Suppressor macrophage treated with lipopolysaccharide for 1 hour (primary cell): ENCODE measurements at regions not wholly inside any gene's neighbourhood (a gene's known extent, or its start where the extent isn't known, plus 50 kb on each side); places are given as distances from the start of the nearest gene placed in this dataset.
A peak's percentile ranks its signal among the peaks of the same experiment; 100 is the strongest.

Source experiments
- DNase-seq, 3 donors: peaks; one replicate each; pipeline ENCODE4 v3.0.0-alpha.2; 2020 to 2022

DNA sequence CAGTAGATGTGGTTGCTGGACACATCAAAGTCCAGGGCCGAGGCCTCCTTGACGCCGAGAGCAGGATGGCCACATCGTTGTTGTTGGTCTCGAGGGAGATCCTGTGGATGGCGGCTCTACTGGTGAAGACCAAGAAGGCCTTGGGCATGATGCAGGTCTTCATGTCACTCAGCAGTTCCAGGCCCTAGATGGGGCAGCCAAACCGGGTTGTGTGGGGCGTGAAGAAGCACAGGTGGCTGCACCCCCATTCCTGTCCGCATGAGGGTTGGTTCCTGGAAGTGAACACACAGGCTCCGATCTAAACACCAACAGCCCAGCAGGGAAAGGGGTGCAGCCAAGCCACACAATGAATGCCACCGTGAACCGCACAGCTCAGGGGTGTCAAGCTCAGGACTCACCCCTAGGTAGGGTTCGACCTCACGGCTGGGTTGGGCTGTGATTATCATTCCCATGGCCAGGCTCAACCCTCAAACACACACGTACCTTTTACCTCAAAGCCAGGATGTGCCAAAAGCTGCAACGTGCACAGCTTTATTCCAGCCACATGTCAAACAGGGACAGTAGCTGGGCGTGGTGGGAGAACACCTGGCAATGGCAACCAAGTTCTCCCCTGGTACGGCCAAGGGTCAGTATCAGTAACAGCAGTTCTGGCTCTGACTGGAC is 132.3 kb downstream of the CRYBB2 start:
- DNase-seq, result no peak

DNA sequence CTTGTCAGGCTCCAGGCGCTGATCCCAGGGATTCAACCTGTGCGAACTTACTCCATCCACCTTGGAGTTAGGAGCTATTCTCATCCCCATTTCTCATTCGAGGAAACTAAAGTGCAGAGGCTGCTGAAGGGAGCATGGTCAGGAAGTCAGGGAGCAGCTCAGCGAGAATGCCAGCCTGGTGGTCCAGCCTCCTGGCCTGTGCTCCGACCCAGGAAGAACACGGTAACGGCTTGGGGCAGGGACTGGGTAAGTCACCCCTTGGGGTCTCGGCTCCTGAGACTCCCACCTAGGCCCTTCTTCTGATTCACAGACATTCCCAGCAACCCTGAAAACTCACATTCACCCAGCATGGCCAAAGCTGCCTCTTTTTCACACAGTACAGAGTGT is 132.8 kb downstream of the CRYBB2 start:
- DNase-seq, result no peak

DNA sequence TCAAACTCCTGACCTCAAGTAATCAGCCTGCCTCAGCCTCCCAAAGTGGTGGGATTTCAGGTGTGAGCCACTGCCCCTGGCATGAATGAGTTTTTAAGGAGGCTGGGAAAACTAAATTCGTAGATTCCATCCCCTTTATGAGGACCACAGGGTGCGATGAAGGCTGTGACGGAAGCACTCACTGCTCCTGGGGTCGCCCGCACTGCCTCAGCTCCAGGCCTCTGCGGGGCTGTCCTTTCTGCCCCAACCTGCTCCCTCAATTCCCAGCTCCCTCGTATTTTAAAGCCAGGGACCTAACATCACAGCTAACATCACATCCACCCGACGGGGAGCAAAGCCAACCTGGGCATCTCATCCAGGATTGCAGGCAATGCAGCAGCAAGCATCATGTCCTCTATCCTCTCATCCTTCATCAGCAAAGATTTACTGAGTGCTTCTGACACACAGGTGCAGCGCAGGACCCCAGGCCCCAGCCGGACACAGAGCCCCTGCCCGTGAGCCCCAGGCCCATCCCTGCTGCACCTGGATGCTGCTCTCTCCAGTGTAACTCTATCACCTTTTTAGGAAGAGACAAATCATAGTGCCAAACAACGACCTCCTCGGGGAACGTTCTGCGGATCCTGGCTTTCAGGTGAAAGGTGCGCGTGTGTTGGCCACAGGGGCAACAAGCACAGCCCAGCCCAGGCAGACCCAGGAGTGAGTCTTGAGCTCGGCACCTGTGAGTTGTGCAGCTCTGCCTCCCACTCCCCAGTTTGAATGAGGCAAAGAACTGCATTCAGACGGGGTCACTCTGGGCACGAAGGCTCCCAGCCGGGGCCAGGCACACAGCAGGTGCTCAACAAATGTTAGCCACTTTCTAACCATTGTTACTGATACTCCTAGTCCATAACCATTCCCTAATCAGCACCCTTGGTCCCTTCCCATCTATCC is 134.3 kb downstream of the CRYBB2 start:
- no peak for DNase-seq

DNA sequence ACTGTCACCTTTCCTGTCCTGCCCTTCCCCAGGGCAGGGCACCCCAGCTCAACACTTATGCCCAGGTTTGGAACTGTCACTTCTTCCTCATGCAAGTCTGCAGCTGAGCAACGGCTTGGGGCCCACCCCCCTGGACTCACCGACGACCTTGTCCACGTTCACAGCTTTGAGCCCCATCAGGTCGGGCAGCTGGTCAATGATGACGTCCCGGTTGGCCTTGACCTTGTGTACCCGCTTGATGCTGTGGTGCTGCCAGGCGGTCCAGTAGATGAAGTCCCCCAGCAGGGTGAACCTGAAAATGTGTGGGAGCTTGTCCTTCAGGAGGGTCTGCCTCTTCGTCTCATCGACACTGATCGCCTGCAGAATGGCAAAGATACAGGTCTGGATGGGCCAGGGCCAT is 135.0 kb downstream of the CRYBB2 start:
- DNase-seq, result no peak

DNA sequence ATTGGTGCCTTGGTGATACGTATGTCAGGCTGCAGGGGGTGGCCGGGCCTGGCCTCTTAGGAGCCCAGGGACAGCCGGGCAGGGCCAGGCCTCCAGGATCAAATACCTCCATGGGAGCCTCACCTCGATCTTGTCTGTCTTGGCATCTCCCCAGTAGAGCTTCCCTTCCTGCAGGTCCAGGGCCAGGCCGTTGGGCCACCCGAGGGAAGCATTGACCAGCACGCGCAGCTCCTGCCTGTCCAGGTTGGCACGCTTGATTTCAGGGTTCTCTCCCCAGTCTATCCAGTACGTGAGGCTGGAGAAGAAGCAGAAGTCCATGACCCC is 137.7 kb downstream of the CRYBB2 start:
- DNase-seq, result no peak

DNA sequence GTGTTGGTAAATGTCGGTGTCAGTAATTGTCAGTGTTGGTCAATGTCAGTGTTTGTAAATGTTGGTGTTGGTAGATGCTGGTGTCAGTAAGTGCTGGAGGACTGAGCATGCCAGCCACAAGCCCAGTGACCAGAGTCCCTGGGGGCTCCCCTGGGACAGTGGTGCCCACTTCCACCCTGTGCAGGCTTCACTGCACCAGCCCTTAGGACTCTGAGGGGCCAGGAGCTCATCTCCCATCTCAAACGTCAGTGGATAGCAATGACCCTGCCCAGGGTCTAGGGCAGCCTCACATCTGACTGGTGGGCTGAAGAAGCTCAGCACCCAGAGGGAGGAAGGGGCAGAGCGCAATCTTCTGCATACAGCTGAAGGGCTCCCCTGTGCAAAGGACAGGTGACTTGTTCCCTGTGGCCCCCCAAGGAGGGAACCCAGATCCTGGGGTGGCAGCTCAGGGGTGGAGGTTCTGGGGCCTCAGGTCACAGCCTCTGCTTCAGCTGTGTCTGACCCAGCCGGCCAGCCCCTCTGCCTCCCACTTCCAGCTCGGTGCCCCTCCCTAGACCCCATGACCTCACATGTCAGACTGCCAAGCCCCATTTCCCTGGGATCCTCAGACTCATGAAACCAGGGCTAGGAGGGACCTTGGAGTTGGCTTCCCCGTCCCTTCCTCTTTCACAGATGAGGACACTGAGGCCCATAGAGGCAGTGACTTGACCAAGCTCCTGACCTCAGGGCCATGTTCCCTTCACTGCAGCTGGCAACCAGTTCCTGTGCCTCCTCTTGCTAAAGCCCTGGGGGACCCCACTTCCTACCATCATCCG is 138.4 kb downstream of the CRYBB2 start:
- DNase-seq, result no peak

DNA sequence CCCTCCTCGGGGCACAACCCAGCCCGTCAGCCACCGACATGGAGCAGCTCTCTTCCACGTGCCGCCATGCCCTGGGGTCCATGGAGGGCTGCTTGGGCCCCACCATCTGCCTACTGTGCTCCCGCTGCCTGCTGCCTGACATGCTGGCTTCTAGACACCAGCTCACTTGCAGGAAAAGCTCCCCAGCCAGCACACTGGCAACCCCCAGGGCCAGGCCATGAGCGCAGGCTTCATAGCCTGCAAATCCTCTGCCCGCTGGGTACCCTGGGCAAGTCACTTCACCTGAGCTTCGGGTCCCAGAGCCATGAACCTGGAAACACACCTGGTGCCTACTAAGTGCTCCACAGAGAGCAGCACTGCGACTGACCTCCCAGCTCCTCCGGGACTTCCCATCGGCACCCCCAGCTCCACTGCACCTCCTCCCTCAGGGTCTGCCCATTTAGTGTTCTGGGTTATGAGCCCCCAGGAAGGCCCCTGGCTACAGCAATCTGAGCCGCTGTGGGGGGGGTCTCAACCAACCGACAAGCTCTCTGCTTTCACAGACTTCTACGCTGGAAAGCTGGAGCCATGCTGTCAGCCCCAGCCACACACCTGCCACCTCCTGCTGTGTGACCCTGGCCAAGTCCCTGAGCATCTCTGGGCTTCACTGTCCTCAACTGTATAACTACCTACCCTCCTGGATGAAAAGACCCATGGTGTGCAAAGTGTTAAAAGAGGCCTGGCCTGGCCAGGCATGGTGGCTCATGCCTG is 139.2 kb downstream of the CRYBB2 start:
- DNase-seq, result no peak

DNA sequence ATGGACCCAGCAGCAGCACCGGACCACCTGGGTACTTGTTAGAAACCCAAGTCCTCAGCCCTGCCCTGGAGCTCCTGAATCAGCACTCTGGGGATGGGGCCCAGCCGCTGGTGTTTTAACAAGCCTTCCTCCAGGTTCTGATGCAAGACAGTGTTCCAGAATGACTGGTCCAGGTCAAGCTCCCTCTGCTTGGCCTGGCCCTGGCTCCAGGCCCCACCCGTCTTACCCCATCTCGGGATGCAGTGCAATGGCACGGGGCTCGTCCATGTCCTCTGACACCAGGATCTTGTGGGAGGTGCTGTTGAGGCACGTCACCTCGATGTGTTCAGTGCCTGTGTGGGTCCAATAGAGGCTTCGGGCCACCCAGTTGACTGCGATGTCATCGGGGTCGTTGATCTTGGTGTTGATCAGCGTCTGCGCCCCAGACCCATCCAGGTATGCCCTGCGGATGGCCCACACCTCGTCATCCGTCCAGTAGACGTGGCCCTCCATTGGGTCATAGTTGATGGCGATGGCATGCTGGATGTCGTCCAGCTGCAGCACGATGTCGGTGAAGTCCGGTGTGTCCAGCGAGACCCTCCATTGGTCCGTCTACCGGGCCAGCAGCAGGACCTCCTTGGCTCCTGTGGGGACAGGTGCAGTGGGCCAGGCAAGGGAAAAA is 140.3 kb downstream of the CRYBB2 start:
- no peak for DNase-seq

DNA sequence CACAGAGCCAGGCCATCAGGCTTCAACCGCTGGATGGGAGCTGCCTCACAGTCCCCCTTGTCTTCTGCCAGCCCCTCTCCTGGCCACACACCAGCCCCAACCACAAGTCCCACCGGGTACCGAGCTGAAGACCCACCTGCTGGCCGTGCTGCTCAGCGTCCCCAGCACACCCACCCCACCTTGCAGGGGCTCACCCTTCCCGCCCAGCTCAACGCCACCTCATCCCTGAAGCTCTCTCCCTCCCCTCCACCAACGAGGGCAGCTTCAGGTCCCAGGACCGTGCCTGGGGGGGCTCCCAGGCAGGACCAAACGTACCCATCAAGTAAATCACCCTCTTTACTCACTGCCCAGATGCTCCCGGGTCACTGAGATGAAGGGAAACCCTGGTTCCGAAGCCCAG is 141.0 kb downstream of the CRYBB2 start:
- no peak for DNase-seq

DNA sequence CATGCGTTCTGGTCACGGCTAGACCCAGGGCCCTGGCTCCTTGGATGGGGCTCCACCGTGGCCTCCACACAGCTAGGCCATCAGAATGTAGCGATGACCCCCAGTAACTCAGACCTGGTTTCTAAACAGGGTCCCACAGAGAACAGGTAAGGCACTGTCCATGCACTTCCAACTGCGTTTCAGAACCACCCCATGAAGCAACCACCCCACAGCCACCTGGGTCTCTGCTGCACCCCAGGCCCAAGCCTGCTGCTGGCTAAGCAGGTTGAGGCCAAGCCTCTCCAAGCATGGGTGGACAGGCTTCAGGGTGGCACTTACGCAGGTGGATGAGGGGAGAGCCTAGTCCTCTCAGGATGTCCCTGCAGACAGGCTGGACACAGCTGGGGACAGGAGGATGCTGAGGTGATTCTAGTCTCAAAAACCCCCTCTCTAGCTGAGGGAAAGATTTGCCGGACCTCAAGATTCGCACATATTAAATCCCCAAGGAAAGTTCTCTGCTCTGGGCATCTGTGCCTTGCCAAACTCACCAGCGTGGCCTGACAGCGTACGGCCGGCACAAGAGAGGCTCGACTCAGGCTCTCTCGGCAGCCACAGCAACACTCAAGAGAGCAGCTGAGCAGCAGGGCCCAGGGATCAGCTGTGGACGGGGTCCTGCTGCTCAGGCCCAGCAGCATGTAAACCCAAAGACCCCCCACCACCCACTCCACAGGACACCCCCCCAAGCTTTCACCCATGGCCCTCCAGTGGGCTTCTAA is 141.6 kb downstream of the CRYBB2 start:
- DNase-seq, result no peak

DNA sequence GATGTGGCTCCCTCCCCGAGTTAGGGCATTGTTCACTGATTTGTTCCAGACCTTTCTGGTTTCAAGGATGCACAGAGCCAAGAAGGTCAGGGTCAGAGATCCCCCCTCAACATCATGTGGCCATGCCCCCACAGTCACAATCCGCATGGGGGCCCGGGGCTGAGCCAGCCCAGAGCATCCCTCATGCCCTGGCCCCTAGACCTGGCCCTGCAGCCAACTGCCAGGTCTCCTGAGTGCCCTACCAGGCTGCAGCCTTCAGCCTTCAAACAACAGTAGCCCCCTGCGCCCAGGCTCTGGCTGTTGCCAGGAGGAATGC is 142.4 kb downstream of the CRYBB2 start:
- DNase-seq, result no peak

DNA sequence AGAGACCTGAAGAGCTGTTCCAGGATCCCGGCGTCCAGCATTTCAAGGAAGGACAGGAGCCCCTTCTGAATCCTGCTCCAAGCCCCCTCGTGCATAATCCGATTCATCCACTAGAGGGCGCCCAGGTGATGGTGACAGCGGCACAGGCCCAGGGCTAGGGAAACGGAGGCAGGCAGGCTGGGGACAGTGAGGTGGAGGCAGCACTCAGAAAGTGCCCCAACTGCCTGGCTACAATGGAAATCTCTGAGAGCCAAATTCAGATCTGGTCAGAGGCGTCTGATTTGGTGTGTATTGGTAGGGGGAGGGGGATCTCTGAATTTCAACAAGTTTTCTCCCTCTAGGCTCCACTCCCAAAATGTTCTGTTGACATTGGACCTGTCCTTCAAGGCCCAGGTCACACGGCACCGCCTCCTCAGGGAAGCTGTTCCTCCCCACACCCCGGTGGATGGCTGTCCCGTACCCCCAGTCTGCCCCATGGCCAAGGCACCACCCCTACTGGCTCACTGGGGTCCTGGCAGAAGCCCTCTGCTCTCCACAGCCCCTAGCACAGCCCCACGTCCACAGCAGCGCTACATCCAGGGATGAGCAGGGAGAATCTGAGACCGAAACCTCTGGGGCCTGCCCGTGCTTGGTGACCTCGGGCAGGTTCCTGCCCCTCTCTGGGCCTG is 142.9 kb downstream of the CRYBB2 start:
- DNase-seq, result peak; percentile 60 to 81 (median 68)

DNA sequence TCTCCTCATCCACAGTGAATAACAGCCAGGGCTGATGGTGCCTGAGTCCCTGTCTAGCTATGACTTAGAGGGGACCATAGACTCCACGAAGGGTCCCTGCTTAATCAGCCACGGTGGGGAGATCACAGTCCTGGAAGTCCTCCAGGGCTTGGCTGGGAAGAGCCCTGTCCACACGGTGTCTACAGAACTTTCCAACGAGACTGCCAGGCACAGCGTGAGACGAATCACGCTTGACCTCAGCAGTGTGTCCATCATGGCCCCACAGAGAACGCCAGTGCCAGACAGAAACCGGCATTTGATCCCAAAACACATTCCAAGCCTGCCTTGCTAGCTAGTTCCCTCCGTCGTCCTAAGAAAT is 143.4 kb downstream of the CRYBB2 start:
- no peak for DNase-seq

DNA sequence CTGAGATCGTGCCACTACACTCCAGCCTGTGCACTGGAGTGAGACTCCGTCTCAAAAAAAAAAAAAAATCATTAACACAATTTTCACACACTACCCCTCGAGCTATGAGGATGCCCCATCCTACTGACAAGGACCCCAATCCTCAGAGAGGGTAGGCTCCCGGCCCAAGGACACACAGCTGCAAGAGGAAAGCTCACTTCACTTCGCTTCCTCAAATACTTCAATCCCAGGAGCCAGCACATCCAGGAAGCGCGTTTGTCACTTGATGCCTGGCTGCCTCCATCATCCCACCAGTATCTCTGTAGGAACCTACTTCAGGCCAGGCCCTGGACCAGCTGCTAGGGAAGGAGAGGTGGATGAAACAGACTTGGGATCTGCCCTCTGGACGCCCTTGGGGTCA is 144.0 kb downstream of the CRYBB2 start:
- no peak for DNase-seq

DNA sequence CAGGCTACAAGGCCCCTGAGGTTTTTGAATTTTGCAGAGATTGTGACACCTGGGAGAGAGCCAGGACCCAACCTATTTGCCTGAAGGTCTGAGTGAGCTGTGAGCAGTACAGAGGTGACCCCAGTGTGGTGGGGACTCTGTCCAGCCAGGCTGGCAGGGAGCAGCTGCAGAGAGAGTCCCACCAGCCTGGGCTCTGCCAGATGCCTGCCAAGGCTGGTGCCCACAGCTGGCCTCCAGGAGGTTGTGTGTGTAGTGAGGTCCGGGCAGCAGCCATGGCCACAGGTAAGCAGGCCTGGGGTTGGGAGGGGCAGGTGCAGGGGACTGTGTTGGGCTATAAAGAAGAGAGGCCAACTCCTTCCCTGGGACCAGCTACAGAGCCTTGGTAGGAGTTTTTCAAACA is 144.8 kb downstream of the CRYBB2 start:
- DNase-seq, result no peak

DNA sequence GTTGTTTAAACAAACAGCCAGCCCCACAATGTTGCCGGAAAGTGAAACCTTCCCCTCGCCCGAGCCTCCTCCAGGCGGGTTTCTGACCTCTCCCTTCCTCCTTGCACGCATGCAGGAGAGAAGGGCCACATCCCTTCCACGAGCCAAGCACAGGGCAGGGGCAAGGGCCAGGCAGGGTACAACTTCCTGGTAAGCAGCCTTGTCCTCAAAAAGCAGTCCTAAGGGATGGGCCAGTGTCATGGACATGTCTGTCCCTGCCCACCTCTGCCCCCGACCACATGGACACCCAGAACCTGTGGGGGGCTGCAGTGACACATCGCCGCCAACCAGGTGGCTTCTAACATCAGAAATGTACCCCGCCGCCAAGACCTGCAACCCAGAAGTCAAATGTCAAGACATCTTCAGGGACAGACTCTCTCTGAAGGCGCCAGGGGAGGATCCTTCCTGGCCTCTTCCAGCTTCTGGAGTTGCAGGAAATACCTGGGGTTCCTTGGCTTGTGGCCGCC is 145.3 kb downstream of the CRYBB2 start:
- DNase-seq, result no peak

DNA sequence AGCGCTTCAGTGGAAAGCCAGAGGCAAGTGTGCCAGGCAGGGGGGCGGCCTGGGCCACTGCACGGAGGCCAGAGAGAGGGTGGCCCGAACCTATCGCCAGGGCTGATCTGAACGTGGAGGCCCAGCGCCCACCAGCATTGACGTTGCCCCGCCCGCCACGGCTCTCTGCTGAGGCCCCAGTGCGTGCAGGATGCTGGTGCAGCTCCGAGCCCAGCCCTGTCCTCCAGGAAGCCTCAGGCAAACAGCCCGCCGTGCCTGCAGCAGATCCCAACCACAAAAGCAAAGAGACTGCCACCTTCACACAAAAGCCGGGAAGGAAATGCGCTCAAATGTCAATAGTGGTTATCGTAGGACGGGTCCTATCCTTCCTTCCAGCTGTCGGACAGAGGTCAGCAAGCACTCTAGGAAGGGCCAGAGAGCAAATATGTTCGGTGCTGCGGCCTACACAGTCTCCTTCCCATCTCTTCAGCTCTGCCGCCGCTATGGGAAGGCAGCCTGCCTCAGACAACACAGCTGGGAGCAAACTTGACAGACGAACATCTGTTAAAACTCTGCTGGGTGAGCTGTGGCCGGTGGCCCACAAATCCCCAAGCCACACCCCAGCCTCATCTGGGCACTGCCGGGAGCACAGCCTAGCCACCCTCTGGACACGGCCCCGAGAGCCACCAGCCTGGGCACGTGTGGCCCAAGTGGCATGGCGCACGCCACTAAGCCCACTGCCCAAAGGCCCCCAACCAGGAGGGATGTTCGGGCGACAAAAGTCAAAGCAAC is 146.2 kb downstream of the CRYBB2 start:
- no peak for DNase-seq

DNA sequence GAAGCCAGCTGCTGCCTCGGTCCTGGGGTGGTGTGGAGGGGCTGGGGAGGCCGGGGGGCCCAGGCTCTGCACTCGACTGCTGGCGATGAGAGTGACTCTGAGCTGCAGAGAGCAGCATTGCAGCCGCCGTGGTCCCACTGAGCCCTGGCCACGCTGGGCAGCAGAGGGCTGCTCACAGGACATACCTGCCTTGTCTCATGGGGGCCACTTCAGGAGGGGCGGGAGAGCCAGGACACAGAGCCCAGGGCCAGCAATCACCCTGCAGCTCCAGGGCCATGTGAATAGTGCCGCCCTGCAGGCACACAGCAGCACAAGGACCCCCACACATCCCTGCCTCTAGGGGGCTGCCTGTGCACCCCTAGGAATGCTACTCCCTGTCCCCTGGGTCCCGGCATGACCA is 147.0 kb downstream of the CRYBB2 start:
- no peak for DNase-seq

DNA sequence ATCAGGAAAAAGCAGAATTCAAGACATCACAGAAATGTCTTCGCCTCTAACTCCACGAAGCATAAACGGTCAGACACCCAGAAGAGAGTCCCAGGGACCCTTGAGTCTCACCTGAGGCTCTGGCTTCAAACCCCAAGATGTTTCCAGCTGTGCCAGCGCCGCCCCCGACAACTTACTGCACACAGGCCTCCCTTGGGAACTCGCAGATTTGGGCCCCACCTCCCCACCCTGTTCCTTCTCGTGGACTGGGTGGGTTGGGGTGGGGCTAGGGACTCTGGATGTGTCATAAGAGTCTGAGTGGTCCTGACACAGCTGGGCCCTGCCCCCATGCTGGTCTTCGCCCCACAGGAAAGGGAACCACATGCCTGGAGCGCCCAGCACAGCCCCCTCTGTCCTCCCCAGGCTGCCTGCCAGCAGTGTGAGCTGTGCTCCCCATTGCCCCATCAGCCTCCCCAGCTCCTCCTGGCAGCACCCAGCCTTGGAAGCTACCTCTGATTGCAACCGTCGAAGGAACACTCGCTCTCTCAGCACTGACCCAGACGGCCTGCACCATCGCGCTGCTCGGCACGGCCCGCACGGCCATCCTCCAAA is 147.5 kb downstream of the CRYBB2 start:
- DNase-seq, result peak in 2 of 3 donors; percentile 6 to 19

DNA sequence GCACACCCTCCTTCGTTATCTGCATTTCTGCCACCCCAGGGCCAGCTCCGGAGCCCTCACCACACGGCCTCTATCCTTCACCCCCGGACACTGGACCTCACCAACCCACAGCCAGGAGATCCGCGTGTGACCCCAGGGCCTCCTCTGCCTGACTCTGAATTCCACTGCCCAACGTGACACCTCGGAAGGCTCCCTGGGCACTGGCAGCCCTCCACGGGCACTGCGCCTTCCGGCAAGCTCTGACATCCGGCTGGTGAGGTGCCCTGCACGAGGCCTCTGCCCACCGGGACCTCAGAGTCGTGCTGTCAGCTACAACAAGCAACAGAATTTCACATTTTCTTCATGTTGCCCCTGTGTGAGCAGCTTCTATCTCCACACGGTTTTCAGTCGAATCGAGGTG is 148.3 kb downstream of the CRYBB2 start:
- DNase-seq, result no peak
